ENCODE measurements at regions not wholly inside any gene's neighbourhood (a gene's known extent, or its start where the extent isn't known, plus 50 kb on each side); places are given as distances from the start of the nearest gene placed in this dataset.

DNA sequence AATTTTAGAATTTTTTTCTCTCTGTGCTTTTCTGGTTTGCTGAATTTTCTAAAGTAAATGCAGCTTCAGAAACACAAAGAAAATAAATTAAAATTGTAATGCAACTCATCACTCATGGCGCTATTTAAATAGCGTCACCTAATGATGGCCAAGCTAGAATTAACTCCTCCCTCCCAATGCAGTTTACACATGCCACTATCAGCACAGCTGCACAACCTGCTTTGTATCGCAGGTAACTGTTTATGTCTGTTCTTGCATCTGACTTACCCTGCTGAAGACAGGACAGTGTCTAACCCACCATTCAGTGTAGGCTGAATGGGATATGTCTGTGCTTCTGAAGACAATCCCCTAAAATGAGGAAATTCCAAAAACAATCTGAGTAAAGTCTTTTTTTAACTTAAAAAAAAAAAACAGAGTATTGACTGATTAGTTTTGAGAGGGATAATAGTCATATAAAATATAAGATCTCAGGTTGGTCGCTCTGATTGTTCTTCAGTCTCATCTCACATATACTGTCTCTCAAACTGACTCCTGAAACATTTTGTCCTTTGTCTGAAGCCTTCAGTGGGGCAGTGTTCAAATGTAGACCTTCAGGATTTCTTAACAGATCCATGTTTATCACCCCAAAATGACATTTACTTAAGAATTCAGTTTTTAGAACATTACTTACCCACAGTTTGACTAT lies 271.4 kb downstream of the ZEB2 start:
- ChIA-PET CTCF (no interaction called here), POLR2A (no interaction called here)
- no peak for DNase-seq (ENCODE audit: low read depth, low spot score)
- H3K4me3 ChIP-seq (ENCODE audit: low read depth, low read length), result no peak overlapping the region
- TF ChIP-seq, protein P1, sequence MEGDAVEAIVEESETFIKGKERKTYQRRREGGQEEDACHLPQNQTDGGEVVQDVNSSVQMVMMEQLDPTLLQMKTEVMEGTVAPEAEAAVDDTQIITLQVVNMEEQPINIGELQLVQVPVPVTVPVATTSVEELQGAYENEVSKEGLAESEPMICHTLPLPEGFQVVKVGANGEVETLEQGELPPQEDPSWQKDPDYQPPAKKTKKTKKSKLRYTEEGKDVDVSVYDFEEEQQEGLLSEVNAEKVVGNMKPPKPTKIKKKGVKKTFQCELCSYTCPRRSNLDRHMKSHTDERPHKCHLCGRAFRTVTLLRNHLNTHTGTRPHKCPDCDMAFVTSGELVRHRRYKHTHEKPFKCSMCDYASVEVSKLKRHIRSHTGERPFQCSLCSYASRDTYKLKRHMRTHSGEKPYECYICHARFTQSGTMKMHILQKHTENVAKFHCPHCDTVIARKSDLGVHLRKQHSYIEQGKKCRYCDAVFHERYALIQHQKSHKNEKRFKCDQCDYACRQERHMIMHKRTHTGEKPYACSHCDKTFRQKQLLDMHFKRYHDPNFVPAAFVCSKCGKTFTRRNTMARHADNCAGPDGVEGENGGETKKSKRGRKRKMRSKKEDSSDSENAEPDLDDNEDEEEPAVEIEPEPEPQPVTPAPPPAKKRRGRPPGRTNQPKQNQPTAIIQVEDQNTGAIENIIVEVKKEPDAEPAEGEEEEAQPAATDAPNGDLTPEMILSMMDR (IDR thresholded peaks at IDR 0.05; ENCODE audit: insufficient read depth, low read length, missing control alignments), result no peak

DNA sequence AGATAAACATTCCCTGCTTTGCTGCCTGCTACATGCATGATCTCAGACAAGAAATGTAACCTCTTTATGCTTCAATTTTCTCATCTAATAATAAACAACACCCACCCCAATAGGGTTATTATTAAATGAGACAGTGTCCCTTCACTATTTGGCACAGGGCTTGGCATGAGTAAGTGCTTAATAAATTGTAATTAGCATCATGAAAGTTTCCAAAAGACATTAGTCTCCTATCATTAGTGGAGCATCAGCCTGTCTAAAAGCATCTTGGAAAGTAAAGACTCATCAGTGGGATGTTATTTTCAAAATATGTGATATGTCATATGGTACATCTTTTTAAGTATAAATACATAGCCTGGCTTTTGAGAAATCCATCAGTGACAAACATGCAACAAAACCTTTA lies 275.0 kb downstream of the ZEB2 start:
- H3K4me3 ChIP-seq (ENCODE audit: low read depth, low read length), result no peak overlapping the region
- no peak for DNase-seq (ENCODE audit: low read depth, low spot score)
- POLR2A ChIA-PET, result no interaction called here
- TF ChIP-seq, protein P1 (IDR thresholded peaks at IDR 0.05; ENCODE audit: insufficient read depth, low read length, missing control alignments), result no peak
- CTCF ChIA-PET, result no interaction called here

GRCh38 chr2:144242311-144242710 lies 277.6 kb downstream of the ZEB2 start:
- CTCF ChIA-PET, result interaction anchor here (0.8 kb wide), 1 partner anchor 142 kb away, joined by 3 read pairs; no protein-coding TSS in a partner anchor
- POLR2A ChIA-PET, result no interaction called here
- TF ChIP-seq, protein P1 (IDR thresholded peaks at IDR 0.05; ENCODE audit: insufficient read depth, low read length, missing control alignments), result no peak
- no peak overlapping the region for H3K4me3 ChIP-seq (ENCODE audit: low read depth, low read length)
- no peak for DNase-seq (ENCODE audit: low read depth, low spot score)

GRCh38 chr2:144241801-144242200 lies 278.1 kb downstream of the ZEB2 start:
- TF ChIP-seq, protein P1 (IDR thresholded peaks at IDR 0.05; ENCODE audit: insufficient read depth, low read length, missing control alignments), result no peak
- no peak overlapping the region for H3K4me3 ChIP-seq (ENCODE audit: low read depth, low read length)
- POLR2A ChIA-PET, result no interaction called here
- CTCF ChIA-PET, result interaction anchor here (0.8 kb wide), 1 partner anchor 142 kb away, joined by 3 read pairs; no protein-coding TSS in a partner anchor
- DNase-seq (ENCODE audit: low read depth, low spot score), result no peak

- DNase-seq (ENCODE audit: low read depth, low spot score), result no peak
- ChIA-PET CTCF (no interaction called here), POLR2A (no interaction called here)
- TF ChIP-seq, protein P1 (IDR thresholded peaks at IDR 0.05; ENCODE audit: insufficient read depth, low read length, missing control alignments), result no peak
- H3K4me3 ChIP-seq (ENCODE audit: low read depth, low read length), result no peak overlapping the region
Observed at GRCh38 chr2:144240656-144241339, 279.1 kb downstream of the ZEB2 start.

DNA sequence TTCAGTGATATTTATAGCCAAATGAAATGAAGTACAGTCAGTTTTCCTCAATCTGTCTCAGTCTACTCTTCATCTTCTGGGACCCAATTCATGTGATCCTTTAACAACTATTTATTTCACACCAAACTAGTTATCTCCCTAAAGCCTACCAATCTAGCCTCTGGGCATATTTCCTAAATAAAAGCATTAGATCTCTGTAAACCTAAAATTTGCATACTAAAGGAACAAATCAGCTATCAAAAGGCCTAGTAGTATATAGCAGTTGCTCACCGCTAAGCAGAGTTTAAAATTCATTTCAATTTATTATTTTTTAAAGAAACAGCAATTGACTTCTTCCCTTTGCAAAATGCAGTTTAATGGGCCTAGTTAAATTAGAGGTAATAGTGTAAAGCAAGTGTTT lies 280.2 kb downstream of the ZEB2 start:
- TF ChIP-seq, protein P1 (IDR thresholded peaks at IDR 0.05; ENCODE audit: insufficient read depth, low read length, missing control alignments), result no peak
- CTCF ChIA-PET, result no interaction called here
- DNase-seq (ENCODE audit: low read depth, low spot score), result no peak
- POLR2A ChIA-PET, result no interaction called here
- no peak overlapping the region for H3K4me3 ChIP-seq (ENCODE audit: low read depth, low read length)

Data from AG04449 (cell line).